H1 (cell line): ENCODE measurements at regions not wholly inside any gene's neighbourhood (a gene's known extent, or its start where the extent isn't known, plus 50 kb on each side); places are given as distances from the start of the nearest gene placed in this dataset.

Experiments used
- CREB1 ChIP-seq: IDR thresholded peaks from 2 replicates; pipeline ENCODE4 v1.6.1; 2012; ENCODE audit warnings: inconsistent platforms
- CTCF ChIP-seq, 3 experiments: IDR thresholded peaks; 1 replicate in 2 of 3; 2 replicates in 1 of 3; pipeline versions ENCODE4 v1.5.1 to v1.6.1; 2011; ENCODE audit warnings: low read length in 3 of 3, mild to moderate bottlenecking in 3 of 3, inconsistent platforms in 2 of 3, low read depth in 1 of 3, moderate library complexity in 1 of 3; ENCODE audit not compliant: insufficient read depth in 1 of 3; ENCODE audit errors: control extremely low read depth in 1 of 3
- MAX ChIP-seq: IDR thresholded peaks from 2 replicates; pipeline ENCODE4 v1.6.1; 2012; ENCODE audit warnings: inconsistent platforms
- POLR2AphosphoS5 ChIP-seq: IDR thresholded peaks from 2 replicates; pipeline ENCODE4 v1.6.1; 2011; ENCODE audit warnings: low read depth, low read length
- TCF12 ChIP-seq: IDR thresholded peaks from 2 replicates; pipeline ENCODE4 v1.6.1; 2011; ENCODE audit warnings: low read depth, mild to moderate bottlenecking, low read length

GRCh38 chr4:27142841-27143240, 282.2 kb downstream of the STIM2 start:
- no peak for TF ChIP-seq CTCF (IDR thresholded peaks at IDR 0.05; ENCODE audit: control extremely low read depth in 1 of 3, insufficient read depth in 1 of 3, low read depth in 1 of 3, low read length in 3 of 3)
- no peak for TF ChIP-seq MAX
- TF ChIP-seq TCF12: no peak
- TF ChIP-seq POLR2AphosphoS5: no peak
- TF ChIP-seq CREB1: no peak
